HG02970 (cell line): ENCODE measurements at regions not wholly inside any gene's neighbourhood (a gene's known extent, or its start where the extent isn't known, plus 50 kb on each side); places are given as distances from the start of the nearest gene placed in this dataset.
"Not testable (repeated sequence)": the region's sequence is repeated elsewhere in the genome, so short reads cannot be mapped to it uniquely, and the experiment has no call there.

Source experiments
- ATAC-seq: cut with Tn5 transposase; IDR thresholded peaks from one replicate; pipeline ENCODE4 v1.9.1; 2021; ENCODE audit warnings: mild to moderate bottlenecking, moderate library complexity, moderate number of reproducible peaks; ENCODE audit not compliant: unreplicated experiment, low FRiP score

DNA sequence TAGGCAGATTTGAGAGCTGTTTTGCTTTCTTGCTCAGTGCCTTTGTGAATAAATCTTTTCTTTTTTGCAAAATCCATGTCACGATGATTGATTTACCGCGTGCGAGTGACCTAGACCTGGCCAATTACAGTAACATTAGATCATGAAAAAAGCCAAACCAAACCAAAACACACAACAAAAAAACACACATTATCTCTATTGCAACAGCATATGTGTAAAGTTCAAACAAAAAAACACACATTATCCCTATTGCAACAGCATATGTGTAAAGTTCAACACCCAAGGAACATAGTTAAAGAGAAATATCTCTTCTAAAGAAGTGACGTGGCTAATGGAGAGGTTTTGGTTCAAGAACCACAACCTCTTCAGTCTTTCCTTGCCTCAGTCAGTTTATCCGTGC is 342.6 kb upstream of the NRG3 start:
- ATAC-seq, result no peak

DNA sequence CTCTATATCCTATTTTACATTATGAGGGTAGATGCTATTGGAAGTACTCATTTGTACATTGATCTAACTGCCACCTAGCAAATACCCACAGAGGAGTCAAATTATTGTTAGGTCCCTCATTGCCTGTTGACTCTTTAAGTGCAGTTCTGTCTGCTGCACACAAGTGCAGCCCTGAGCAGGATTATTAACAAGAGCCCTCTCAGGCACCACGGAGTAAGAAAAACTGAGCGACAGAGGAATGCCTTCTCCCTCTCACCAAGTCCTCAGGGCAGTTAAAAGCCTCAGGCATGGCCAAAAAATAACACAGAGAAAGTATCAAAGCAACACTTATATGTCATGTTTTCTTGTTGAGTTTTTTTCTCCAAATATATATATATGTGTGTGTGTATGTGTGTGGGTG is 340.0 kb upstream of the NRG3 start:
- no peak for ATAC-seq

DNA sequence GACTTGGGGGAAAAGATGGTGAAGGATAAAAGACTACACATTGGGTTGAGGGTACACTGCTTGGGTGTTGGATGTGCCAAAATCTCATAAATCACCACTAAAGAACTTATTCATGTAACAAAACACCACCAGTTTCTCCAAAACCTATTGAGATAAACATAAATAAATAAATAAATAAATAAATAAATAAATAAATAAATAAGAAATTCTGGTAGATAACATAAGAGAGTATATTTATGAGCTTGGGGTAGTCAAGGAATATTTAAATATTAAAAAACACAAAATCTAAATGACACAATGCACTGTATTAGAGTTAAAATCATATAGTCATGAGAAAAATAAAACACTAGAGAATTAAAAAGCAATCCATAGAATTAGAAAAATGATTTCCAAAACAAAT is 333.5 kb upstream of the NRG3 start:
- ATAC-seq, result no peak

DNA sequence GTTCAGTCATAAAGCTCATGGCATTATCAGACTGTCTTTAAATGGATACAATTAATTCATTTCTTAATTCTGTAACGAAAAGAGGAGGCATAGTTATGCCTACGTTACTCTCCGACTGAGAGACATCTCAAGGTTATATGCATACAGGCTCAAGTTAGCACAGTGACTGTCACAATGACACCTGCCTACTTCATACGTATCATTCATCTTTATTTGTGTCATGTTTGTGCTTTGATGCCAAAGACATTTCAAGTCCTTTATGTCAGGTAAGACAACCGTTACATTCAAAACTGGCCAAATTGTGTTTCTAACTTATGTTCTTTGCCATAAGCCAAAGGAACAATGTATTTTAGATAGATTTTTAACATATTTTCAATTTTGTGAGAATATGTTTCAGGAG is 328.8 kb upstream of the NRG3 start:
- no peak for ATAC-seq

DNA sequence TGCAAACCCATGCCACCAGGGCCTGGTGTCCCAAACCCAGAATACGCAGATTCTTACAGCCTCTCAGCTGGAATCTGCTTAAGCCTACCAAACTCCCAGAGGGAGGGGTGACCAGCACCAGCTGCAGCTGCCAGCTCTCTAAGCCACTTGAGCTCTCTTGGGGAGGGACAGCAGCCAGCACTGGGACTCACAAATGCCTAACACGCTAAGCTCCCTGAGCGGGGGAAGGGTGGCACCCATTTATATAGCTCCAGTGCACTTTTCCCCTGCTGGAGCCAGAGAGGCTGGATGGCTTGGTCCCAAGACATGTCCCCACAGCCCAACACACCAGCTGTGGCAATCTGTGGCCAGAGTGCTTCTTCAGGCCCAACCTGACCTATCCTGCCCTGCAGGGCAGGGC is 326.8 kb upstream of the NRG3 start:
- no peak for ATAC-seq

DNA sequence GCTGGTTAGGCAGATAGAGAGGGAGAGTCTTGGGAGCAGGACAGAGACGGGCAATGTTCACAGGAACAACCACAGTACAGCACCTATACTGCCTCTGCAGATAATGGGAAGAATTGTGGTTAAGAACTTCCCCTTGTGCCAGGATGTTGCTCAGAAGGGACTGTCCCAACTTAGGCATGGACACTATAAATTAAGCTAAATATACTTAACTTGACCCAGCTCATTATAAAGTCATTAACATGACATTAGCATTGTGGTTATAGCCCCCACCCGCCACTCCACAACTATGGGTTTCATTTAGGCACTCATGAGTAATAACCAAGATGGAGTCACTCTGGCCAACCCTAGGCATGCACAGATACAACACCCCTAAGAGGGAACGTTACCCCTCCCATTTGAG is 310.9 kb upstream of the NRG3 start:
- ATAC-seq, result no peak

DNA sequence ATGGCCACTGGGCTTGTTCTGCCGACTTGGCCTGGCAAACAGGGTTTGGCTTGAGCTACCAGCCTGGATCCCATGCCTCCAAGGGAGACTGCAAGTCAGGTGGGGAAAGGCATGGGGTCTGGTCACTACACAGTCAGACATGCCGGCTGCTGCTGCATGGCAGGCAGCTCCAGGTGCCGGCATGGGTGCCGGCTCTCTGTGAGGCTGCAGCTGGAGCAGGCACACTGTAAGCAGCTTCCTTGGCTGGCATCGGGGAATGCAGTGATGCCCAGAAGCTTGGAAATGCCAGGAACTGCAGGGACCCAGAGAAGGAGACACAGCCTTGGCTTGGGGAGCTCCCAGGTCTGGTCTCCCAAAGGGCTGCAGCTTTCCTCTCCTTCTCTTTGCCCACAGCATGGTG is 305.5 kb upstream of the NRG3 start:
- no peak for ATAC-seq

DNA sequence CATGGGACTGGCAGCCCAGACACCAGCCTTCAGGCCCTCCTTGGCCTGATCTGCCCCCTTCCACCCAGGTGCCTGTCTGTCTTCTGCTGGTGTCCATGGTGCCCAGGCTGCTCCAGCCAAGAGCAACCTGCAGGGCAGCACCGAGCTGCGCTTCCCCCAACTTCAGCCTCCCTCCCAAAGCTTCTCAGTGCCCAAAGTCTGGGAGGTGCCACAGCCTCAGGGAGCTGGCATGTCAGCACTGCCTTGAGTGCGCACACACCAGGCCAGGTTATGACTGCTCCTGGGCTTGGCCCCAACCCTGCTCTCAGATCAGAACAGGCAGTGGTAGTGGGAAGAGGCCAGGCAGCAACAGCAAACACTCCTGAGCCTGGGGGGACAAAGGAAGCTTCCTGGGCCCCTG is 304.6 kb upstream of the NRG3 start:
- ATAC-seq, result no peak

DNA sequence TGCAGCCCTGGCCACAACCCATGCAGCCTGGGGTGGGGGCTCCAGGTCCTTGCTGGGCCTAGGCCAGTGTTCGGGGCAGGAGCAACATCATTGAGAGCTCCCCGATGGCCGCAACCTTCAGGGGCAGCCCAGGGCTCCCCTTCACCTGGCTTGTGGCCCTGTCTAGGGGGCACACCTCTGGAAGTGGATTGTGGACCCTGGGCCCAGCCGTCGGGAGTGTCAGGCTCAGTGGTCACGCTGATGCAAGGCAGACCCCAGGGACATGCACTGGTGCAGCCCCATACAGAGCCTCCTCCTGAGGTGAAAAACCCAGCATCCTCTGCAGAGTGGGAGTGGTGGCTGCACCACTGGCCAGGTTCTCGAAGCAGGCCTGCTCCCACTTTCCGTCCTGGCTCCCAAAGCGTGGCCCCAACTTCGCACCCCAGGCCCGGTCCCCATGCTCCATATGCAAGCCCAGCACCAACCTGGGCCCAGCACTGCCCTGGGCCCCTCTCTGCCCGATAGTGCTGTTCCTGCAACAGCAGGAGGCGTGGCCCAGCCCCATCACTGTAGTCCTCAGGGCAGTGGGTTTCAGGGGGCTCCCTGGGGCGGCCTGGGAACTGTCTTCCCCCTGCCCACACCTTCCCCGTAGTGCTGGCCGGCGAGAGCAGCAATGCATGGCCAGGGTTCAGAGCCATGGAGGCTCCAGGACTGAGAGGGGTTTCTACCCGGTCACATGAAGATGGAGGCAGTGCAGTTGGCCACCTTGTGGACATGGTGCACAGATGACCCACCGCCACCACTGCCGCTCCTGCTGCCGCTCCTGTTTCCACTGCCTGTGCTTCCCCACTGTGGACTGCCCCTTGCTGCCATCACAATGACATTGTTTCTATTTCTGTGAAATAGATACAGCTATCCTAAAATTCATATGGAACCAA is 303.9 kb upstream of the NRG3 start:
- ATAC-seq, result no peak

DNA sequence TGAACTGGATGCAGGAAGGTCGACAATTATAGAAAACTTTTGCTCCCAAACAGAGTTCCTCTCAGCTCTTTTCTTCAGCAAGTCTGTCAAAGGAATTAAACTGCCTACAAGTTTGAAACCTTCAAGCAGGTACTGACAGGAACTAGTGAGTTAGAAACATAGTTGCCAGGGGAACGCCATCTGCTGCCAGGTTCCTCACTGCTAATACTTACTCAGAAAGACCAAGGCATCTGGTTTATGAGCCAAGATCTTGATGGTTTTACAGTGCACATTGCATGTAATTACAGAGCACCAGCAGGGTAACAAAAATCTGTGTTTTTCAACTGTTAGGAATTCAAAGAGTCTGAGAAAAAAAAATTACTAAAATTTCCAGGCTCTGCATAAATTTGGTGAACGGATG is 300.0 kb upstream of the NRG3 start:
- no peak for ATAC-seq

DNA sequence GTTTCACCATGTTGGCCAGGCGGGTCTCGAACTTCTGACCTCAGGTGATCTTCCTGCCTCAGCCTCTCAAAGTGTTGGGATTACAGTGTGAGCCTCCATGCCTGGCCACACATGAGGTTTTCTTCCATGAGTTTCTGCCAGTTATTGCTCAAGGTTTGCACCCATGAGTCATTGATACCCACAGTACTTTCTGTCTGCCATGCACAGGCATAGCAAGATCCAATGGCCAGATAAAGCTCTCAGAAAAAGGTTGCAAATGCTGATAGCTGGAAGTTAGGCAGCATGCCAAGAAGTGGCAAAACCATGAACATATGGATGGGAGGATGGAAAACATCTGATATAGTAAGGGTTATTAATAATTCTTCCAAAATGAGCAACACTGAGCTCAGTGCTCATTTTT is 298.7 kb upstream of the NRG3 start:
- ATAC-seq, result no peak

DNA sequence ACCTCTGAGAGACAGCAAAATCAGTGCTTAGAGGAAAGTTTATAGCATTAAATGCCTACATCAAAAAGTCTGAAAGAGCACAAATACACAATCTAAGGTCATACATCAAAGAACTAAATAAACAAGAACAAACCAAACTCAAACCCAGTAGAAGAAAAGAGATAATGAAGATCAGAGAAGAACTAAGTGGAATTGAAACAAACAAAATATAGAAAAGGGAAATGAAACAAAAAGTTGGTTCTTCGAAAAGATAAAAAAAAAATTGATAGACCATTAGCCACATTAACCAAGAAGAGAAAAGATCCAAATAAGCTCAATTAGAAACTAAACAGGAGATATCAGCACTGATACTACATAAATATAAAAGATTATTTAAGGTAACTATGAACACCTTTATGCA is 280.0 kb upstream of the NRG3 start:
- ATAC-seq, result no peak

DNA sequence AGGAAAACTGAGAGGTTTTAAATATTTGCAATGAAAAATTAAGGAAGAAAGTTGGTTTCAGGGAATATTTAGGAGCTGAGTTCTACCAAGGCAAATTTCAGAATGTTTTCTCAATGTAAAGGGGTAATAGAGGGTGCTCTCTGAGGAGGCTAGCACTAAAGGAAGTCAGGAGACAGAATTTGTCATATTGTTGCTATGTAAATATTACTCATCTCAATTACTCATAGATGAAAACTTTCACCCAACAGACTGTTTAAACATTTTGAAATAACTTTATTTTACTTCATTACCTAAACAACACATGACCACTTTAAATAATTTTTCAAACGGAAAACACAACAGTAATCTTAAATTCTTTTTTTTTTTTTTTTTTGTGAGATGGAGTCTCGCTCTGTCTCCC is 274.8 kb upstream of the NRG3 start:
- ATAC-seq, result no peak

DNA sequence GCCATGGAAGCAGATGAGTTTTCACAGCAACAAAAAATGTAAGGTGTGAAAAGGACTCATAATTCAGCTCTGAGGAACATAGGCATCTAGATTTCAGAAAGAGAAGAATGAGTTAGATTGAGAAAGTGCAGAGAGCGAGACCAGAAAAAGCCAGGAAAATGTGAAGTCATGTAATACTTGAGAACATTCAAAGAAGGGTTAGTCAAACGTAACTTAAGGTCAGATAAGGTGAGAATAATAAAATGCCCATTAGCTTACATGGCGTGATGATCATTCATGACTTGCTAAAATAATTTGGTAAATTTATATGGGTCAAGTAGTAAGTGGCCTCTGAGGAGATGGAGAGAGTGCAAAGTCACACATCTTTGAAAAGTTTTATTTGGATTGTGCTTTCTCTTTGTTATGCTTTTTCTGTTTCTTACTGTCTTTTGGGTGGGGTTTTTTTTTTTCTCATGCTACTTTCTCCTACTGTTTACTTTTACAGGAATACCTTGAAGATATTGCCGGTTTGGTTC is 271.8 kb upstream of the NRG3 start:
- ATAC-seq, result no peak

DNA sequence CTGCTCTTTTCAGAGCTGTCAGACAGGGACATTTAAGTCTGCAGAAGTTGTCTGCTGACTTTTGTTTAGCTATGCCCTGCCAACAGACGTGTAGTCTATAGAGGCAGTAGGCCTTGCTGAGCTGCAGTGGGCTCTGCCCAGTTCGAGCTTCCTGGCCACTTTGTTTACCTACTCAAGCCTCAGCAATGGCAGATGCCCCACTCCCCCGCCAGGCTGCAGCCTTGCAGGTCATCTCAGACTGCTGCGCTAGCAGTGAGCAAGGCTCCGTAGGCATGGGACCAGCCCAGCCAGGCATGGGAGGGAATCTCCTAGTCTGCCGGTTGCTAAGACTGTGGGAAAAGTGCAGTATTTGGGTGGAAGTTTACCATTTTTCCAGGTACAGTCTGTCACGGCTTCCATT is 230.5 kb upstream of the NRG3 start:
- not testable (repeated sequence) for ATAC-seq

DNA sequence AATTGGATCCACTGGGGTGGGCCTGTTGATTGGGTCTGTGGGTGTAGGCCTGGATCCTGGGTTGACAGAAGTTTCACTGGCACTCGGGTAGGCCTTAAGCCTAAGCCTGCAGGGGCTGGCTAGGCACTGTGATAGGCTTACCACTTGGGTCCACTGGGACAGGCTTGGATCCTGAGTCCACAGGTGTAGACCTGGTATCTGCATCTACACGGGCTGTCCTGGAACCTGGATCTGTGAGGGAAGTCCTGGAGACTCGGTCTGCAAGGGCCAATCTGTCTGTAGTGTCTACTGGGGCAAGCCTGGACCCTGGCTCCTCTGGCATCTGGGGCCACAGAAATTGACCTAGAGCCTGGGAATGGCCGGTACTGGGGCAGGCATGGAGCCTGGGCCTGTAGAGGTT is 219.0 kb upstream of the NRG3 start:
- no peak for ATAC-seq

DNA sequence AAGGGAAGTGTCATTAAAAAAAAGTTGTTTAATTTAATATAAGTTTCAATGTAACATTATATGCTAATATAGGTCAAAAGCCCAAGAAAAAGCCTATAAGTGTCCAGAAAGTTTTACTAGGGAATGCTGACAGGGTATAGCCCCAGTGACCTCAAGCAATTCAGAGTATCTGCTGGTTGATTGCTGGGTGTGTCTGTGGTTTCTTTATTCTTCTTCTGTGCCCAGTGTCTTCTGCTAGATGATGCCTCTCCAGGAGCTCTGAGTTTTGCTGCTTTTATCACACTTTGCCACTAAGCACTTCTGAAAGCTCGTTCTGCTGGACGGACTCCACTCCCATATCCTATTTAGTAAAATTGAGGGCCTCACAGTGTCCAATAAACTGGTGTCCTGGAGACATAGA is 212.2 kb upstream of the NRG3 start:
- ATAC-seq, result no peak

DNA sequence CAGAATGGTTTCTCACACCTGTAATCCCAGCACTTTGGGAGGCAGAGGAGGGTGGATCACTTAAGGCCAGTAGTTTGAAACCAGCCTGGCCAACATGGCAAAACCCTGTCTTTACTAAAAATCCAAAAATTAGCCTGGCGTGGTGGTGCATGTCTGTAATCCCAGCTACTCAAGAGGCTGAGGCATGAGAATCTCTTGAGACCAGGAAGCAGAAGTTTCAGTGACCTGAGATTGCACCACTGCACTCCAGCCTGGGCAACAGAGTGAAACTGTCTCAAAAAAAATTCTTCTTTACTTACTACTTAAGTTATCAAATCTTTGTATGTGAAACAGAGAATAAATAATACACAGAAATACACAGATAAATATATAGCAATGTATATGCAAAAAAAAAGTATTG is 210.2 kb upstream of the NRG3 start:
- ATAC-seq, result not testable (repeated sequence)

DNA sequence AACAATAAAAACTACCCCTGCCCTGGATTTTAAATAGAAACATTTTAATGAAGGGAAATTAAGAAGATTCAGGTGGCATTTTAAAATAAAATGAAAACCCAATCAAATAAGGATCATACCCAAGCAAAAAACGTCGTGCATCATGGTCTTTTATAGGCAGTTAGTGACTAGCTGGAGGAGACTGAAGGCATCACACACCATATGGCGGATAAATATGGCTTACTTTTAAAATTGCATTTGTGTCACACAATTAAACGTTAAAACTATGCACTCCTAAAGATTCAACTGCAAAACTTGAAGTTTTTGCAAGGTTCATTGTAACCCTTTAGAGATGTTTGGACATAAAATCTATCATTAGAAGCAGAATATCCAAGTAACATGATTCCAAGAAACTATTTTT is 200.1 kb upstream of the NRG3 start:
- no peak for ATAC-seq

DNA sequence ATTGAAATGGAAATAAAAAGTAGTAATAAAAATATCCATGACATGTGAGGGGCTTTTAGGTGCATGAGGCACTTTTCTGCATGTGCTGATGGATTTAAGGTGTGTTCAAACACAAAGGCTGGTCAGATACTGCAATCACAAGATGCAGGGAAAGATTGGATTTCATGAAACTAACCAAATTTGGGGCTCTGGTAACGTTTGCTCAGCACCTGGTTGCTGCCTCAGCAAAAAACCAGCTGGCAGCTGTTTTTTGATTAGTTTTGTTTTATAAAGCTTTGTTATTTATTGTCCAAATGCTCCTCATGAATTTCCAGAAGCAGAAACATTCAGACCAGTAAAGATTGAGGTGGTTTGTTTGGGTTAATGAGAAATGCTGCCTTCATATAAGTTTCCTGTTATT is 195.7 kb upstream of the NRG3 start:
- ATAC-seq, result no peak

DNA sequence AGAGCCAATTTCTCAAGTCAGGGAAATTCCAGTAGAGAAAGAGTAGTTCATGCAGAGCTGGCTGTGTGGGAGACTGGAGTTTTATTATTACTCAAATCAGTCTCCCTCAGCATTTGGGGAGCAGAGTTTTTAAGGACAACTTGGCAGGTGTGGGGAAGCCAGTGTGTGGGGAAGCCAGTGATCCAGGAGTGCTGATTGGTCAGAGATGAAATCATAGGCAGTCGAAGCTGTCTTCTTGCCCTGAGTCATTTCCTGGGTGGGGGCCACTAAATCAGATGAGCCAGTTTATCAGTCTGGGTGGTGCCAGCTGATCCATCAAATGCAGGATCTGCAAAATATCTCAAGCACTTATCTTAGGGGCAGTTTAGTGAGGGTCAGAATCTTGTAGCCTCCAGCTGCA is 194.6 kb upstream of the NRG3 start:
- ATAC-seq, result no peak

DNA sequence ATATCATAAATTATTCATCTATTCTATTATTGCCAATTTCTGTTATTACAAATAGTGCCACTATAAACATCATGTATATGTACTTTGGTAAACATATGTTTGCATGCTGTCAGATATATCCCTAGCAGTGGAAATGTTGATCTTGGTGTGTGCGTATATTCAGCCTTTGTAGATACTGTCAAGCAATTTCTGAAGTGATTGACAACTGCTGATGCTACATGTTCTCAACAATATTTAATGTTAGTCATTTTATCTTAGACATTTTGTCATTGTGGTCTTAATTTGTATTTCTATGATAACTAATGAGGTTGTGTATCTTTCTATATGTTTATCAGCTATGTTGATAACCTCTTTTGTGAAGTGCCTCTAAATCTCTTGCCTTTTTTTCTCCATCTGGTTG is 186.5 kb upstream of the NRG3 start:
- no peak for ATAC-seq
